NB4 (cell line): ENCODE measurements at regions not wholly inside any gene's neighbourhood (a gene's known extent, or its start where the extent isn't known, plus 50 kb on each side); places are given as distances from the start of the nearest gene placed in this dataset.

Source experiments
- POLR2A ChIP-seq: IDR thresholded peaks from 2 replicates; pipeline ENCODE4 v1.6.1; 2011; ENCODE audit warnings: mild to moderate bottlenecking; ENCODE audit not compliant: insufficient read length; ENCODE audit errors: extremely low read depth
- TF ChIP-seq, protein P1 (sequence below): IDR thresholded peaks from one replicate; pipeline ENCODE4 v1.5.1; 2012; ENCODE audit warnings: low read depth, low read length

DNA sequence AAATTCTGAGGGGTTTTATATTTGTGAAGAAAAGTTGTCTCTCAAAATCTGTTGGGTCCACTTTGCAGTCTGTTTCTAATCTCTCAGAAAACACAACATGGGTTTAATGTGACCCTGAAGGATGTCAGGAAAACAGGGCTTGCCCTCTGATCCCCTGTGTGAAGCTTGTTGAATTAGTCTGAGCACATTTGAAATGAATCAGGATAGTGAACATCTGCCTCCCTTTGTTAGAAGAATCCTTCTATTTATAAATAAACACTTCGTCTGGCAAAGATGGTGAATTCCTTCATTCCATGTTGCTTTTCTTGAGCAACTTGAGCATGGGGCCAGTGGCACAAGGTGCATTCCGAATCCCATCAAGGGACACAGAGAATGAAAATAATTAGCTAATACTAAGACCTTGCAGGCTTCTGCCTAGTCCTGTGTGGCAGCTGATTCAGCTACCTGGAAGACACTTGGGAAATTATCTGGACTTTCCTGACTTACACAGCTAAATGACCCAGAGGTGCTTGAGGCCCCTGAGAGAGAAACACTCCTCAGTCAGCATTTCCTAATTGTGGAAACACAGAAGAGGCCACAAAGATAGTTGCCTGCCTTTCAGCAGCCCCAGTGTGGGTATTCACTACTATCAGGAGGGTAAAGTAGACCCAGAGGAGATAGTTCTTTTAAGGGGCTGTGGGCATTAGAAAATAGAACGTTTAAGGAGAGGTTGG lies 305.5 kb downstream of the C7orf25 start:
- TF ChIP-seq, protein P1, sequence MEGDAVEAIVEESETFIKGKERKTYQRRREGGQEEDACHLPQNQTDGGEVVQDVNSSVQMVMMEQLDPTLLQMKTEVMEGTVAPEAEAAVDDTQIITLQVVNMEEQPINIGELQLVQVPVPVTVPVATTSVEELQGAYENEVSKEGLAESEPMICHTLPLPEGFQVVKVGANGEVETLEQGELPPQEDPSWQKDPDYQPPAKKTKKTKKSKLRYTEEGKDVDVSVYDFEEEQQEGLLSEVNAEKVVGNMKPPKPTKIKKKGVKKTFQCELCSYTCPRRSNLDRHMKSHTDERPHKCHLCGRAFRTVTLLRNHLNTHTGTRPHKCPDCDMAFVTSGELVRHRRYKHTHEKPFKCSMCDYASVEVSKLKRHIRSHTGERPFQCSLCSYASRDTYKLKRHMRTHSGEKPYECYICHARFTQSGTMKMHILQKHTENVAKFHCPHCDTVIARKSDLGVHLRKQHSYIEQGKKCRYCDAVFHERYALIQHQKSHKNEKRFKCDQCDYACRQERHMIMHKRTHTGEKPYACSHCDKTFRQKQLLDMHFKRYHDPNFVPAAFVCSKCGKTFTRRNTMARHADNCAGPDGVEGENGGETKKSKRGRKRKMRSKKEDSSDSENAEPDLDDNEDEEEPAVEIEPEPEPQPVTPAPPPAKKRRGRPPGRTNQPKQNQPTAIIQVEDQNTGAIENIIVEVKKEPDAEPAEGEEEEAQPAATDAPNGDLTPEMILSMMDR = no peak
- TF ChIP-seq POLR2A = no peak
